Neural progenitor cell (in vitro differentiated cells): ENCODE measurements at regions not wholly inside any gene's neighbourhood (a gene's known extent, or its start where the extent isn't known, plus 50 kb on each side); places are given as distances from the start of the nearest gene placed in this dataset.

ENCODE experiments used
- DNase-seq: peaks from one replicate; pipeline ENCODE4 v3.0.0-alpha.2; 2016; ENCODE audit warnings: low spot score
- H2AFZ ChIP-seq: fragments of 200-600 bp; sonication (generic); replicated peaks from 2 replicates; pipeline ENCODE4 v1.6.1; 2016; ENCODE audit warnings: antibody characterized with exemption
- H3F3A ChIP-seq: fragments of 200-600 bp; sonication (generic); 2 replicates; pipeline ENCODE4 v1.6.1; 2016; ENCODE audit warnings: antibody characterized with exemption, low read depth
- H3K27ac ChIP-seq: fragments of 200-600 bp; sonication (generic); 2 replicates; pipeline ENCODE4 v1.5.1; 2016; ENCODE audit warnings: mild to moderate bottlenecking
- H3K27me3 ChIP-seq: fragments of 200-600 bp; sonication (generic); 2 replicates; pipeline ENCODE4 v1.6.1; 2016; ENCODE audit warnings: mild to moderate bottlenecking, moderate library complexity
- H3K36me3 ChIP-seq: fragments of 200-600 bp; sonication (generic); 2 replicates; pipeline ENCODE4 v1.5.1; 2016
- H3K4me1 ChIP-seq: fragments of 200-600 bp; sonication (generic); 2 replicates; pipeline ENCODE4 v1.6.1; 2016; ENCODE audit warnings: mixed run types
- H3K4me2 ChIP-seq: fragments of 200-600 bp; sonication (generic); 2 replicates; pipeline ENCODE4 v1.6.1; 2016
- H3K4me3 ChIP-seq: fragments of 200-600 bp; sonication (generic); 2 replicates; pipeline ENCODE4 v1.5.1; 2016
- H3K79me2 ChIP-seq: fragments of 200-600 bp; sonication (generic); 2 replicates; pipeline ENCODE4 v1.6.1; 2016; ENCODE audit warnings: low read depth
- H3K9ac ChIP-seq: fragments of 200-600 bp; sonication (generic); 2 replicates; pipeline ENCODE4 v1.6.1; 2016
- H3K9me3 ChIP-seq: fragments of 200-600 bp; sonication (generic); 2 replicates; pipeline ENCODE4 v1.5.1; 2016; ENCODE audit warnings: low read depth
- H4K20me1 ChIP-seq: fragments of 200-600 bp; sonication (generic); 2 replicates; pipeline ENCODE4 v1.6.1; 2016; ENCODE audit warnings: low read depth
- H3K27ac Mint-ChIP-seq: 3 replicates; pipeline ENCODE4 v1.8.0; 2021; ENCODE audit warnings: mixed read lengths
- H3K27me3 Mint-ChIP-seq: 2 replicates; pipeline ENCODE4 v1.8.0; 2022; ENCODE audit warnings: low read depth, mild to moderate bottlenecking, inconsistent platforms, moderate library complexity, mixed read lengths; ENCODE audit not compliant: insufficient read depth
- H3K36me3 Mint-ChIP-seq: 3 replicates; pipeline ENCODE4 v1.8.0; 2021; ENCODE audit warnings: mixed read lengths
- H3K4me1 Mint-ChIP-seq: 3 replicates; pipeline ENCODE4 v1.8.0; 2021; ENCODE audit warnings: mixed read lengths
- H3K4me3 Mint-ChIP-seq: 3 replicates; pipeline ENCODE4 v1.8.0; 2021; ENCODE audit warnings: mild to moderate bottlenecking, moderate library complexity, mixed read lengths
- H3K9me3 Mint-ChIP-seq: 3 replicates; pipeline ENCODE4 v1.8.0; 2020; ENCODE audit warnings: mixed read lengths
- CTCF ChIP-seq: fragments of 200-600 bp; sonication (generic); IDR thresholded peaks from 2 replicates; pipeline ENCODE4 v1.5.1; 2017; ENCODE audit warnings: antibody characterized with exemption, mild to moderate bottlenecking
- EZH2 ChIP-seq: fragments of 200-600 bp; sonication (generic); IDR thresholded peaks from 2 replicates; pipeline ENCODE4 v1.6.1; 2017; ENCODE audit warnings: antibody characterized with exemption, mild to moderate bottlenecking, moderate library complexity
- EZH2phosphoT487 ChIP-seq: fragments of 200-600 bp; sonication (generic); IDR thresholded peaks from 2 replicates; pipeline ENCODE4 v1.6.1; 2017; ENCODE audit warnings: antibody characterized with exemption

- no peaks in the 10 kb centered on the region for H3K27me3 ChIP-seq
- no peak overlapping the region for H2AFZ ChIP-seq
- H3K4me1 ChIP-seq = peaks cover 6% of the 10 kb centered on the region
- Mint-ChIP-seq H3K36me3 (no peaks in the 10 kb centered on the region), H3K27me3 (no peaks in the 10 kb centered on the region), H3K4me3 (no peak overlapping the region), H3K9me3 (no peaks in the 10 kb centered on the region), H3K4me1 (peaks cover 6% of the 10 kb centered on the region), H3K27ac (no peak overlapping the region)
- H3K9me3 ChIP-seq = no peaks in the 10 kb centered on the region
- H3K27ac ChIP-seq = no peak overlapping the region
- no peaks in the 10 kb centered on the region for H3K36me3 ChIP-seq
- DNase-seq = no peak
- H3K4me2 ChIP-seq = no peak overlapping the region
- H3K79me2 ChIP-seq = no peaks in the 10 kb centered on the region
- no peak overlapping the region for H3K9ac ChIP-seq
- no peak overlapping the region for H3K4me3 ChIP-seq
- no peaks in the 10 kb centered on the region for H4K20me1 ChIP-seq
- TF ChIP-seq EZH2 = no peak
- TF ChIP-seq CTCF = no peak
- TF ChIP-seq EZH2phosphoT487 = no peak
- H3F3A ChIP-seq = no peaks in the 10 kb centered on the region
Observed at GRCh38 chr2:145555360-145555759, 1035.4 kb upstream of the ZEB2 start.

- no peak overlapping the region for H3K9ac ChIP-seq
- no peak overlapping the region for H3K27ac ChIP-seq
- no peaks in the 10 kb centered on the region for H3K27me3 Mint-ChIP-seq
- no peaks in the 10 kb centered on the region for H4K20me1 ChIP-seq
- H3K9me3 Mint-ChIP-seq = no peaks in the 10 kb centered on the region
- no peak overlapping the region for H3K4me3 Mint-ChIP-seq
- no peaks in the 10 kb centered on the region for H3K4me1 ChIP-seq
- H3K36me3 Mint-ChIP-seq = no peaks in the 10 kb centered on the region
- peaks cover 5% of the 10 kb centered on the region for H3K4me1 Mint-ChIP-seq
- H3K9me3 ChIP-seq = no peaks in the 10 kb centered on the region
- no peaks in the 10 kb centered on the region for H3K79me2 ChIP-seq
- H3F3A ChIP-seq = no peaks in the 10 kb centered on the region
- no peak overlapping the region for H3K4me2 ChIP-seq
- no peak overlapping the region for H3K4me3 ChIP-seq
- H2AFZ ChIP-seq = no peak overlapping the region
- TF ChIP-seq CTCF = no peak
- TF ChIP-seq EZH2 = no peak
- no peak for TF ChIP-seq EZH2phosphoT487
- no peaks in the 10 kb centered on the region for H3K36me3 ChIP-seq
- no peak for DNase-seq
- H3K27me3 ChIP-seq = no peaks in the 10 kb centered on the region
- H3K27ac Mint-ChIP-seq = no peak overlapping the region
Observed at GRCh38 chr2:145551686-145552085, 1031.8 kb upstream of the ZEB2 start.

GRCh38 chr2:145548479-145548878, 1028.6 kb upstream of the ZEB2 start:
- Histone ChIP-seq H3K4me1 (no peaks in the 10 kb centered on the region), H3K27ac (no peak overlapping the region), H3K9me3 (no peaks in the 10 kb centered on the region), H3K9ac (no peak overlapping the region), H3K4me3 (no peak overlapping the region), H3F3A (no peaks in the 10 kb centered on the region), H3K79me2 (no peaks in the 10 kb centered on the region), H3K4me2 (no peak overlapping the region), H2AFZ (no peak overlapping the region), H4K20me1 (no peaks in the 10 kb centered on the region), H3K27me3 (no peaks in the 10 kb centered on the region), H3K36me3 (no peaks in the 10 kb centered on the region)
- Mint-ChIP-seq H3K4me3 (no peak overlapping the region), H3K9me3 (no peaks in the 10 kb centered on the region), H3K36me3 (no peaks in the 10 kb centered on the region), H3K4me1 (peaks cover 15% of the 10 kb centered on the region), H3K27me3 (no peaks in the 10 kb centered on the region), H3K27ac (no peak overlapping the region)
- no peak for DNase-seq
- no peak for TF ChIP-seq CTCF
- no peak for TF ChIP-seq EZH2
- no peak for TF ChIP-seq EZH2phosphoT487

GRCh38 chr2:145547620-145548019, 1027.7 kb upstream of the ZEB2 start:
- H3F3A ChIP-seq = no peaks in the 10 kb centered on the region
- H3K4me2 ChIP-seq = no peak overlapping the region
- no peaks in the 10 kb centered on the region for H3K79me2 ChIP-seq
- H3K4me1 Mint-ChIP-seq = peaks cover 15% of the 10 kb centered on the region
- H2AFZ ChIP-seq = no peak overlapping the region
- no peak overlapping the region for H3K9ac ChIP-seq
- H3K27ac Mint-ChIP-seq = no peak overlapping the region
- no peaks in the 10 kb centered on the region for H3K27me3 ChIP-seq
- no peaks in the 10 kb centered on the region for H4K20me1 ChIP-seq
- no peak overlapping the region for H3K27ac ChIP-seq
- H3K9me3 Mint-ChIP-seq = no peaks in the 10 kb centered on the region
- H3K4me3 ChIP-seq = no peak overlapping the region
- no peaks in the 10 kb centered on the region for H3K9me3 ChIP-seq
- TF ChIP-seq EZH2 = no peak
- no peak for TF ChIP-seq CTCF
- TF ChIP-seq EZH2phosphoT487 = no peak
- H3K27me3 Mint-ChIP-seq = no peaks in the 10 kb centered on the region
- no peak overlapping the region for H3K4me3 Mint-ChIP-seq
- no peaks in the 10 kb centered on the region for H3K36me3 Mint-ChIP-seq
- no peaks in the 10 kb centered on the region for H3K4me1 ChIP-seq
- DNase-seq = no peak
- H3K36me3 ChIP-seq = no peaks in the 10 kb centered on the region
